Endothelial cell of umbilical vein (primary cell): ENCODE measurements at regions not wholly inside any gene's neighbourhood (a gene's known extent, or its start where the extent isn't known, plus 50 kb on each side); places are given as distances from the start of the nearest gene placed in this dataset.

Source experiments
- BruUV-seq: library from RNA; stranded (reverse); fragments of 400-500 nt; replicated peaks from 2 replicates; lab custom pipeline; 2021; lab: Mats Ljungman, UMichigan
- CTCF ChIA-PET: fragments of 300-600, 350-600 bp; sonication (Branson Sonifier 250); formaldehyde crosslinking; loops from one replicate; lab custom pipeline; 2021; ENCODE audit warnings: antibody characterized with exemption, inconsistent platforms; lab: Charles Lee
- POLR2A ChIA-PET: fragments of 300-600, 350-600 bp; sonication (Branson Sonifier 250); formaldehyde crosslinking; loops from one replicate; lab custom pipeline; 2021; ENCODE audit warnings: antibody characterized with exemption, inconsistent platforms; lab: Charles Lee
- DNase-seq: peaks from one replicate; pipeline ENCODE4 v3.0.0-alpha.2; 2011; ENCODE audit warnings: low read depth, low spot score
- FAIRE-seq: peaks from 2 replicates; lab custom pipeline; 2011; peaks lifted over from hg19 to GRCh38; lab: Jason Lieb, UNC
- H2AFZ ChIP-seq: 2 replicates; pipeline ENCODE4 v1.6.0; 2012; ENCODE audit warnings: low read depth, low read length, control low read depth, inconsistent platforms
- H3K27ac ChIP-seq: 2 replicates; pipeline ENCODE4 v1.5.1; 2011; ENCODE audit warnings: low read depth, mild to moderate bottlenecking, control low read depth, low read length, moderate library complexity; ENCODE audit not compliant: insufficient read depth
- H3K27me3 ChIP-seq, 2 experiments: 2 replicates each; pipeline versions ENCODE4 v1.6.0 to v1.6.1; 2011; ENCODE audit warnings: low read length in 2 of 2, mixed read lengths in 1 of 2; ENCODE audit not compliant: control insufficient read depth in 2 of 2, insufficient read depth in 2 of 2
- H3K36me3 ChIP-seq, 2 experiments: 2 replicates in 1 of 2; 3 replicates in 1 of 2; pipeline ENCODE4 v1.5.1; 2011; ENCODE audit warnings: low read length in 2 of 2, mild to moderate bottlenecking in 1 of 2, moderate library complexity in 1 of 2; ENCODE audit not compliant: control insufficient read depth in 2 of 2, insufficient read depth in 2 of 2; ENCODE audit errors: extremely low read depth in 1 of 2
- H3K4me1 ChIP-seq: 3 replicates; pipeline ENCODE4 v1.5.1; 2011; ENCODE audit warnings: mild to moderate bottlenecking, low read length; ENCODE audit not compliant: control insufficient read depth, insufficient read depth; ENCODE audit errors: extremely low read depth
- H3K4me2 ChIP-seq: 2 replicates; pipeline ENCODE4 v1.6.1; 2011; ENCODE audit warnings: low read length, control low read depth, mixed read lengths; ENCODE audit not compliant: insufficient read depth
- H3K4me3 ChIP-seq, 3 experiments: fragments of 200-600 bp in 1 of 3; sonication (generic), shearing (Covaris generic) in 1 of 3; replicated peaks in 1 of 3; 2 replicates each; pipeline ENCODE4 v1.5.1; 2011 to 2016; ENCODE audit warnings: control low read depth in 3 of 3, low read length in 3 of 3, mild to moderate bottlenecking in 2 of 3, inconsistent platforms in 1 of 3, low read depth in 1 of 3, moderate library complexity in 1 of 3; ENCODE audit not compliant: insufficient read depth in 1 of 3
- H3K79me2 ChIP-seq: 2 replicates; pipeline ENCODE4 v1.6.0; 2012; ENCODE audit warnings: low read length, inconsistent platforms; ENCODE audit not compliant: control insufficient read depth, insufficient read depth
- H3K9ac ChIP-seq: replicated peaks from 2 replicates; pipeline ENCODE3; 2011; ENCODE audit warnings: low read length, control low read depth; ENCODE audit not compliant: insufficient read depth; ENCODE audit errors: extremely low read depth
- H3K9me1 ChIP-seq: replicated peaks from 3 replicates; pipeline ENCODE4 v1.6.0; 2011; ENCODE audit warnings: mild to moderate bottlenecking, low read length; ENCODE audit not compliant: control insufficient read depth, insufficient read depth; ENCODE audit errors: extremely low read depth
- H3K9me3 ChIP-seq: replicated peaks from 2 replicates; pipeline ENCODE4 v1.5.1; 2012; ENCODE audit warnings: low read length, inconsistent platforms; ENCODE audit not compliant: control insufficient read depth, insufficient read depth
- H4K20me1 ChIP-seq: replicated peaks from 2 replicates; pipeline ENCODE3; 2011; ENCODE audit warnings: mild to moderate bottlenecking, low read length; ENCODE audit not compliant: control insufficient read depth, insufficient read depth; ENCODE audit errors: extremely low read depth
- EZH2 ChIP-seq: IDR thresholded peaks from 2 replicates; pipeline ENCODE4 v1.6.1; 2012; ENCODE audit warnings: borderline replicate concordance, low read depth, mild to moderate bottlenecking, moderate library complexity, low read length, inconsistent platforms; ENCODE audit not compliant: severe bottlenecking
- FOS ChIP-seq: IDR thresholded peaks from 2 replicates; pipeline ENCODE4 v1.6.1; 2011; ENCODE audit warnings: mild to moderate bottlenecking, low read length, moderate library complexity, borderline replicate concordance; ENCODE audit not compliant: insufficient read depth
- GATA2 ChIP-seq: IDR thresholded peaks from 2 replicates; pipeline ENCODE4 v1.7.0; 2011; ENCODE audit warnings: low read depth, mild to moderate bottlenecking, moderate library complexity, mixed read lengths, low read length; ENCODE audit not compliant: insufficient read length, insufficient read depth
- JUN ChIP-seq: IDR thresholded peaks from 2 replicates; pipeline ENCODE4 v1.6.1; 2011; ENCODE audit warnings: borderline replicate concordance, low read depth; ENCODE audit not compliant: insufficient read length, insufficient read depth
- MYC ChIP-seq: IDR thresholded peaks from one replicate; pipeline ENCODE4 v1.6.1; 2011; ENCODE audit warnings: mild to moderate bottlenecking, low read depth, low read length
- POLR2A ChIP-seq: IDR thresholded peaks from 2 replicates; pipeline ENCODE4 v1.6.1; 2012; ENCODE audit warnings: low read depth, mild to moderate bottlenecking, control low read depth, low read length
- POLR2AphosphoS5 ChIP-seq: IDR thresholded peaks from 2 replicates; pipeline ENCODE4 v1.6.1; 2012; ENCODE audit warnings: low read depth, mild to moderate bottlenecking, control low read depth, low read length, moderate library complexity; ENCODE audit not compliant: insufficient read depth
- dilution Hi-C: fragments of 300-500 bp; cut with MboI; formaldehyde crosslinking; loops from one replicate; pipeline ENCODE4 v1.15.0; 2019; ENCODE audit warnings: low sequenced_read_pairs; ENCODE audit not compliant: extremely low pct_ligation_motif_present
- intact Hi-C: fragments of 100-400 bp; cut with micrococcal nuclease; formaldehyde crosslinking; loops from one replicate; pipeline ENCODE4 v1.10.0; 2022
- TF ChIP-seq, protein P1 (sequence below): IDR thresholded peaks from 2 replicates; pipeline ENCODE4 v1.6.1; 2011; ENCODE audit not compliant: insufficient read depth, insufficient read length
- TF ChIP-seq, protein P2 (sequence below), 2 donors: IDR thresholded peaks; 1 replicate in 1 of 2; 2 replicates in 1 of 2; pipeline ENCODE4 v1.5.1; 2011; ENCODE audit warnings: low read length in 2 of 2, mild to moderate bottlenecking in 2 of 2, moderate library complexity in 2 of 2, control low read depth in 1 of 2, inconsistent platforms in 1 of 2, low read depth in 1 of 2; ENCODE audit not compliant: insufficient read depth in 1 of 2; ENCODE audit errors: extremely low read depth in 1 of 2

DNA sequence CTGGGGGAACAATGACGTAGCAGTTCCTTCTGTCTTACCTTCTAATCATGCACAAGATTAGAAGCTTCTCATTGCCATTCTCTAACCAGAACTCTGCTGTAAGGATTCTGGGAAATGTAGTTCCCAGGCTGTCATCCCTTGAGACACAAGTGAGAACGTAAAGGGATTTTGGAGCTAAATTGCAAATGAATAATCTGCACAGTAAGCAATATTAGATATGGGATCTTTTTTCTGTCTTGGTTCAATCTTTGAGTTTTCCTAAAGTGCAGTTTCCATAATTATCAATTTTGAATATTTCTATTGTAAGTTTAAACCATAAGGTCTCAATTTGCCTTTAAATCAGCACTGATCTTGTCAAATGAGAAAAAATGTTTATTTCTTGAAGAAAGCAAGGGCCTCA lies 189.7 kb upstream of the PLPPR1 start:
- ChIA-PET POLR2A (no interaction called here), CTCF (no interaction called here)
- Histone ChIP-seq H4K20me1 (no peaks in the 10 kb centered on the region), H3K9me1 (no peaks in the 10 kb centered on the region), H2AFZ (no peak overlapping the region), H3K27ac (no peak overlapping the region), H3K36me3 (no peaks in the 10 kb centered on the region), H3K79me2 (no peaks in the 10 kb centered on the region), H3K9ac (no peak overlapping the region), H3K27me3 (no peaks in the 10 kb centered on the region), H3K4me3 (no peak overlapping the region), H3K4me2 (no peak overlapping the region), H3K4me1 (no peaks in the 10 kb centered on the region), H3K9me3 (no peaks in the 10 kb centered on the region)
- intact Hi-C loops, result no loop called here
- no peak for TF ChIP-seq POLR2A
- TF ChIP-seq POLR2AphosphoS5, result no peak
- TF ChIP-seq, protein P1, sequence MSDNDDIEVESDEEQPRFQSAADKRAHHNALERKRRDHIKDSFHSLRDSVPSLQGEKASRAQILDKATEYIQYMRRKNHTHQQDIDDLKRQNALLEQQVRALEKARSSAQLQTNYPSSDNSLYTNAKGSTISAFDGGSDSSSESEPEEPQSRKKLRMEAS, result no peak
- no peak for TF ChIP-seq GATA2
- TF ChIP-seq FOS, result no peak
- TF ChIP-seq MYC, result no peak
- TF ChIP-seq, protein P2, sequence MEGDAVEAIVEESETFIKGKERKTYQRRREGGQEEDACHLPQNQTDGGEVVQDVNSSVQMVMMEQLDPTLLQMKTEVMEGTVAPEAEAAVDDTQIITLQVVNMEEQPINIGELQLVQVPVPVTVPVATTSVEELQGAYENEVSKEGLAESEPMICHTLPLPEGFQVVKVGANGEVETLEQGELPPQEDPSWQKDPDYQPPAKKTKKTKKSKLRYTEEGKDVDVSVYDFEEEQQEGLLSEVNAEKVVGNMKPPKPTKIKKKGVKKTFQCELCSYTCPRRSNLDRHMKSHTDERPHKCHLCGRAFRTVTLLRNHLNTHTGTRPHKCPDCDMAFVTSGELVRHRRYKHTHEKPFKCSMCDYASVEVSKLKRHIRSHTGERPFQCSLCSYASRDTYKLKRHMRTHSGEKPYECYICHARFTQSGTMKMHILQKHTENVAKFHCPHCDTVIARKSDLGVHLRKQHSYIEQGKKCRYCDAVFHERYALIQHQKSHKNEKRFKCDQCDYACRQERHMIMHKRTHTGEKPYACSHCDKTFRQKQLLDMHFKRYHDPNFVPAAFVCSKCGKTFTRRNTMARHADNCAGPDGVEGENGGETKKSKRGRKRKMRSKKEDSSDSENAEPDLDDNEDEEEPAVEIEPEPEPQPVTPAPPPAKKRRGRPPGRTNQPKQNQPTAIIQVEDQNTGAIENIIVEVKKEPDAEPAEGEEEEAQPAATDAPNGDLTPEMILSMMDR (IDR thresholded peaks at IDR 0.05; ENCODE audit: extremely low read depth in 1 of 2, insufficient read depth in 1 of 2, low read depth in 1 of 2, low read length in 2 of 2), result no peak
- no peak for TF ChIP-seq JUN
- TF ChIP-seq EZH2, result no peak
- no TSS peak for BruUV-seq
- FAIRE-seq (no peak), DNase-seq (no peak)
- dilution Hi-C loops, result no loop called here
